Mesothelial cell of epicardium (in vitro differentiated cells): ENCODE measurements at regions not wholly inside any gene's neighbourhood (a gene's known extent, or its start where the extent isn't known, plus 50 kb on each side); places are given as distances from the start of the nearest gene placed in this dataset.

Experiments used
- DNase-seq, 2 experiments: peaks; one replicate each; pipeline ENCODE4 v3.0.0; 2021; ENCODE audit warnings: low spot score in 2 of 2; ENCODE audit not compliant: unreplicated experiment in 2 of 2
- H3K27ac Mint-ChIP-seq: 2 replicates; pipeline ENCODE4 v1.8.0; 2021; ENCODE audit warnings: mixed read lengths
- H3K27me3 Mint-ChIP-seq: 2 replicates; pipeline ENCODE4 v1.8.0; 2021; ENCODE audit warnings: low read depth, mixed read lengths
- H3K36me3 Mint-ChIP-seq: 2 replicates; pipeline ENCODE4 v1.8.0; 2021; ENCODE audit warnings: mixed read lengths
- H3K4me1 Mint-ChIP-seq: 2 replicates; pipeline ENCODE4 v1.8.0; 2021; ENCODE audit warnings: mixed read lengths
- H3K4me3 Mint-ChIP-seq: 2 replicates; pipeline ENCODE4 v1.8.0; 2021; ENCODE audit warnings: mild to moderate bottlenecking, moderate library complexity, mixed read lengths
- H3K9me3 Mint-ChIP-seq: 2 replicates; pipeline ENCODE4 v1.8.0; 2021; ENCODE audit warnings: mixed read lengths
- TF ChIP-seq, protein P1 (sequence below): fragments of 200-600 bp; sonication (generic); IDR thresholded peaks from one replicate; pipeline ENCODE4 v1.5.0; 2021; ENCODE audit warnings: antibody characterized with exemption; ENCODE audit not compliant: unreplicated experiment

GRCh38 chr2:19022334-19022733 lies 336.1 kb downstream of the OSR1 start:
- TF ChIP-seq, protein P1, sequence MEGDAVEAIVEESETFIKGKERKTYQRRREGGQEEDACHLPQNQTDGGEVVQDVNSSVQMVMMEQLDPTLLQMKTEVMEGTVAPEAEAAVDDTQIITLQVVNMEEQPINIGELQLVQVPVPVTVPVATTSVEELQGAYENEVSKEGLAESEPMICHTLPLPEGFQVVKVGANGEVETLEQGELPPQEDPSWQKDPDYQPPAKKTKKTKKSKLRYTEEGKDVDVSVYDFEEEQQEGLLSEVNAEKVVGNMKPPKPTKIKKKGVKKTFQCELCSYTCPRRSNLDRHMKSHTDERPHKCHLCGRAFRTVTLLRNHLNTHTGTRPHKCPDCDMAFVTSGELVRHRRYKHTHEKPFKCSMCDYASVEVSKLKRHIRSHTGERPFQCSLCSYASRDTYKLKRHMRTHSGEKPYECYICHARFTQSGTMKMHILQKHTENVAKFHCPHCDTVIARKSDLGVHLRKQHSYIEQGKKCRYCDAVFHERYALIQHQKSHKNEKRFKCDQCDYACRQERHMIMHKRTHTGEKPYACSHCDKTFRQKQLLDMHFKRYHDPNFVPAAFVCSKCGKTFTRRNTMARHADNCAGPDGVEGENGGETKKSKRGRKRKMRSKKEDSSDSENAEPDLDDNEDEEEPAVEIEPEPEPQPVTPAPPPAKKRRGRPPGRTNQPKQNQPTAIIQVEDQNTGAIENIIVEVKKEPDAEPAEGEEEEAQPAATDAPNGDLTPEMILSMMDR: no peak
- DNase-seq: no peak
- H3K36me3 Mint-ChIP-seq: no peaks in the 10 kb centered on the region
- peak overlapping the region; percentile 37 for H3K27ac Mint-ChIP-seq
- H3K27me3 Mint-ChIP-seq: no peaks in the 10 kb centered on the region
- H3K4me1 Mint-ChIP-seq: peaks cover 27% of the 10 kb centered on the region
- H3K9me3 Mint-ChIP-seq: peaks cover 11% of the 10 kb centered on the region
- no peak overlapping the region for H3K4me3 Mint-ChIP-seq

- Mint-ChIP-seq H3K27ac (peak overlapping the region; percentile 84), H3K4me1 (peaks cover 27% of the 10 kb centered on the region)
Observed at GRCh38 chr2:19021721-19022120, 336.7 kb downstream of the OSR1 start.

DNA sequence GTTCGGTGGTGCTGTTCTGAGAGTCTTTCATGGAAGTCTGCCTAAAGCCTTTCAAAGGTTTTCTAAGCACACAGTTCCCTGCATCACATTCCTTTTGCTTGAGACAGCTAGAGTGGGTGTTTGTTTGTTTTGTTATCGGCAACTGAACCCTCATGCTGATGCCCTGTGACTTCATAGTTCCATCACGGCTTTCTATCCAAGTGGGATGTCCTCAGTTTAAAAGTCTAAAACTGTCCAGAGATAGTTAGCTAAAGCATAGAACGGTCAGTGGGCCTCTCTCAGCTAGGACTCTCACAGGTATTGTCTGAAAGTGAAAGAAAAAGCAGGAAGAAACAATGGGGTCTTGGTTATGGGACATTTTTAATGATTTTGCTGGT lies 337.3 kb downstream of the OSR1 start:
- H3K27me3 Mint-ChIP-seq: no peaks in the 10 kb centered on the region
- H3K4me1 Mint-ChIP-seq: peaks cover 27% of the 10 kb centered on the region
- TF ChIP-seq, protein P1: no peak
- H3K27ac Mint-ChIP-seq: peak overlapping the region; percentile 67
- H3K36me3 Mint-ChIP-seq: no peaks in the 10 kb centered on the region
- no peak for DNase-seq
- H3K4me3 Mint-ChIP-seq: no peak overlapping the region
- H3K9me3 Mint-ChIP-seq: peaks cover 20% of the 10 kb centered on the region

More at GRCh38 chr2:19021721-19022120, 336.7 kb downstream of the OSR1 start:
- no peaks in the 10 kb centered on the region for H3K27me3 Mint-ChIP-seq
- H3K9me3 Mint-ChIP-seq: peaks cover 16% of the 10 kb centered on the region
- H3K36me3 Mint-ChIP-seq: no peaks in the 10 kb centered on the region
- TF ChIP-seq, protein P1: no peak
- H3K4me3 Mint-ChIP-seq: no peak overlapping the region
- DNase-seq: no peak

DNA sequence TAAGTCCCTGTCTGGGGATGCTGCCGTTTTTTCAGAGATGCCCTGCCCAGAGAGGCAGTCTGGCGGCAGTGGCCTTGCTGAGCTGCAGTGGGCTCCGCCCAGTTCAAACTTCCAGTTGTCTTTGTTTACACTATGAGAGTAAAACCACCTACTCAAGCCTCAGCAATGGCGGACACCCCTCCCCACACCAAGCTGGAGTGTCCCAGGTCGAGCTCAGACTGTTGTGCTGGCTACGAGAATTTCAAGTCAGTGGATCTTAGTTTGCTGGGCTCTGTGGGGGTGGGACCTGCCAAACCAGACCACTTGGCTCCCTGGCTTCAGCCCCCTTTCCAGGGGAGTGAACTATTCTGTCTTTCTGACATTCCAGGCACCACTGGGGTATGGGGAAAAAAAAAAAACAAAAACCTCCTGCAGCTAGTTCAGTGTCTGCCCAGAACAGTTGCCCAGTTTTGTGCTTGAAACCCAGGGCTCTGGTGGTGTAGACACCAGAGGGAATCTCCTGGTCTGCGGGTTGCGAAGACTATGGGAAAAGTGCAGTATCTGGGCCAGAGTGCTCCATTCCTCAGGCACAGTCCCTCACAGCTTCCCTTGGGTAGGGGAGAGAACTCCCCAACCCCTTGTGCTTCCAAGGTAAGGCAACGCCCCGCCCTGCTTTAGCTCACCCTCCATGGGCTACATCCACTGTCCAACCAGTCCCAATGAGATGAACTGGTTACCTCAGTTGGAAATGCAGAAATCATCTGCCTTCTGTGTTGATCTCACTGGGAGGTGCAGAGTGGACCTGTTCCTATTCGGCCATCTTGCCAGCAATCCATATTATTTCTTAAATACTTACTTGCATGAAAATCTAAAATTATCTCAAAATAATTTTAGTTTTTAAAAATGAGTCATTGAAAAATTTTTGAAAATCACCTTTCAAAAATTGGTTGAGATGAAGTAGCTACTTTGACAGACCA lies 338.0 kb downstream of the OSR1 start:
- H3K27me3 Mint-ChIP-seq: no peaks in the 10 kb centered on the region
- H3K9me3 Mint-ChIP-seq: peaks cover 27% of the 10 kb centered on the region
- DNase-seq: no peak
- no peaks in the 10 kb centered on the region for H3K36me3 Mint-ChIP-seq
- H3K27ac Mint-ChIP-seq: no peak overlapping the region
- H3K4me1 Mint-ChIP-seq: peaks cover 27% of the 10 kb centered on the region
- H3K4me3 Mint-ChIP-seq: no peak overlapping the region
- TF ChIP-seq, protein P1: no peak

DNA sequence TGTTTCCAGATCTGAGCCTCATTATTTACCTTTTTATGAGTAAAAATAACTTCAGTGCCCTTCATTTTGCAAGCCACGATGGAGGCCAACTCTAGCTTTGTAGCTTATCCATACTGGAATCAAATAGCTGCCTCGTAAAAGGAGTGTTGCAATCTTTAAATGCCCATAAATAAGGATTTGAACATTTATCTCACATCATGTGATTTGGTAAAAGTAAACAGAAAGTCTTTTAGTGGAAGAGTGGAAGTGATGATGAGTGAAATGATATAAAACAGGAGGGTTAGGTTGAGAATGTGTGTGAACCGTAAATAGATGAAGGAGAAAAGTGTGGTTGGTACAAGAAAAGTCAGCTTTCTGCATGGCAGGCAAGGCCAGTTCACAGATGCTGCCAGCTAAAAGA lies 348.9 kb downstream of the OSR1 start:
- peaks cover 10% of the 10 kb centered on the region for H3K4me1 Mint-ChIP-seq

More for the DNA sequence above, 348.9 kb downstream of the OSR1 start:
- no peak for DNase-seq
- Mint-ChIP-seq H3K9me3 (no peaks in the 10 kb centered on the region), H3K4me3 (no peak overlapping the region), H3K27me3 (no peaks in the 10 kb centered on the region), H3K36me3 (no peaks in the 10 kb centered on the region), H3K27ac (peak overlapping the region; percentile 57)
- TF ChIP-seq, protein P1: no peak
